GM23338 (cell line): ENCODE measurements at regions not wholly inside any gene's neighbourhood (a gene's known extent, or its start where the extent isn't known, plus 50 kb on each side); places are given as distances from the start of the nearest gene placed in this dataset.

Experiments used
- ATAC-seq: fragments of 200-7000 bp; cut with Tn5 transposase; 3 replicates; pipeline ENCODE4 v1.9.1; 2020
- DNase-seq: peaks from one replicate; pipeline ENCODE4 v3.0.0-alpha.2; 2015; ENCODE audit warnings: low spot score
- H2AFZ ChIP-seq: fragments of 200-600 bp; sonication (generic); 2 replicates; pipeline ENCODE4 v1.8.0; 2016; ENCODE audit warnings: antibody characterized with exemption, mild to moderate bottlenecking, moderate library complexity
- H3F3A ChIP-seq: fragments of 200-600 bp; sonication (generic); replicated peaks from 2 replicates; pipeline ENCODE4 v1.8.0; 2017; ENCODE audit warnings: antibody characterized with exemption, mixed run types, low read depth
- H3K27ac ChIP-seq: fragments of 200-600 bp; sonication (generic); 2 replicates; pipeline ENCODE4 v1.6.1; 2016; ENCODE audit warnings: low read depth
- H3K27me3 ChIP-seq: fragments of 200-600 bp; sonication (generic); 2 replicates; pipeline ENCODE4 v1.8.0; 2016; ENCODE audit warnings: mild to moderate bottlenecking, mixed run types, moderate library complexity; ENCODE audit not compliant: insufficient read depth
- H3K36me3 ChIP-seq: fragments of 200-600 bp; sonication (generic); 2 replicates; pipeline ENCODE4 v1.8.0; 2016; ENCODE audit warnings: mild to moderate bottlenecking; ENCODE audit not compliant: insufficient read depth
- H3K4me1 ChIP-seq: fragments of 200-600 bp; sonication (generic); 2 replicates; pipeline ENCODE4 v1.8.0; 2016; ENCODE audit warnings: mild to moderate bottlenecking, moderate library complexity; ENCODE audit not compliant: insufficient read depth
- H3K4me2 ChIP-seq: fragments of 200-600 bp; sonication (generic); 2 replicates; pipeline ENCODE4 v1.7.1; 2017; ENCODE audit warnings: mixed run types
- H3K4me3 ChIP-seq: fragments of 200-600 bp; sonication (generic); 2 replicates; pipeline ENCODE4 v1.6.1; 2016; ENCODE audit warnings: mixed run types
- H3K79me2 ChIP-seq: fragments of 200-600 bp; sonication (generic); replicated peaks from 2 replicates; pipeline ENCODE4 v1.8.0; 2017; ENCODE audit warnings: mild to moderate bottlenecking; ENCODE audit not compliant: insufficient read depth
- H3K9me2 ChIP-seq: fragments of 200-600 bp; sonication (generic); 2 replicates; pipeline ENCODE4 v1.8.0; 2017; ENCODE audit not compliant: insufficient read depth
- H4K20me1 ChIP-seq: fragments of 200-600 bp; sonication (generic); replicated peaks from 2 replicates; pipeline ENCODE4 v1.8.0; 2017; ENCODE audit warnings: mild to moderate bottlenecking; ENCODE audit not compliant: insufficient read depth
- H3K27ac Mint-ChIP-seq: 2 replicates; pipeline ENCODE4 v1.8.0; 2020; ENCODE audit warnings: inconsistent platforms, mild to moderate bottlenecking, moderate library complexity, mixed read lengths
- H3K27me3 Mint-ChIP-seq: 3 replicates; pipeline ENCODE4 v1.8.0; 2022; ENCODE audit warnings: low read depth, mild to moderate bottlenecking, moderate library complexity, mixed read lengths, inconsistent platforms; ENCODE audit not compliant: insufficient read depth, poor library complexity
- H3K36me3 Mint-ChIP-seq: 3 replicates; pipeline ENCODE4 v1.8.0; 2021; ENCODE audit warnings: low read depth, mild to moderate bottlenecking, inconsistent platforms, moderate library complexity, mixed read lengths
- H3K4me1 Mint-ChIP-seq: 3 replicates; pipeline ENCODE4 v1.8.0; 2020; ENCODE audit warnings: mild to moderate bottlenecking, inconsistent platforms, mixed read lengths
- H3K4me3 Mint-ChIP-seq: 3 replicates; pipeline ENCODE4 v1.8.0; 2021; ENCODE audit warnings: moderate library complexity, mild to moderate bottlenecking, inconsistent platforms, mixed read lengths
- H3K9me3 Mint-ChIP-seq: 3 replicates; pipeline ENCODE4 v1.8.0; 2020; ENCODE audit warnings: moderate library complexity, mild to moderate bottlenecking, inconsistent platforms, mixed read lengths
- ETS1 ChIP-seq: IDR thresholded peaks from 2 replicates; pipeline ENCODE4 v1.6.1; 2016; ENCODE audit warnings: antibody characterized with exemption
- EZH2 ChIP-seq: fragments of 200-600 bp; sonication (generic); IDR thresholded peaks from one replicate; pipeline ENCODE4 v1.8.0; 2017; ENCODE audit warnings: antibody characterized with exemption, mild to moderate bottlenecking, low read depth; ENCODE audit not compliant: unreplicated experiment
- EZH2phosphoT487 ChIP-seq: fragments of 200-600 bp; sonication (generic); IDR thresholded peaks from one replicate; pipeline ENCODE4 v1.8.1; 2018; ENCODE audit warnings: antibody characterized with exemption; ENCODE audit not compliant: unreplicated experiment
- JUNB ChIP-seq: IDR thresholded peaks from one replicate; pipeline ENCODE4 v1.6.1; 2016; ENCODE audit warnings: antibody characterized with exemption; ENCODE audit not compliant: unreplicated experiment
- POLR2AphosphoS5 ChIP-seq: IDR thresholded peaks from 2 replicates; pipeline ENCODE4 v1.6.1; 2016; ENCODE audit warnings: antibody characterized with exemption, low read depth
- STAT1 ChIP-seq: IDR thresholded peaks from one replicate; pipeline ENCODE4 v1.6.1; 2016; ENCODE audit warnings: antibody characterized with exemption; ENCODE audit not compliant: unreplicated experiment
- ZNF331 ChIP-seq: fragments of 250-450 bp; sonication (Bioruptor Pico); IDR thresholded peaks from 2 replicates; pipeline ENCODE4 v1.5.0; 2020; ENCODE audit warnings: low read depth, mild to moderate bottlenecking, moderate library complexity
- ZNF462 ChIP-seq: fragments of 250-450 bp; sonication (Bioruptor Pico); IDR thresholded peaks from 2 replicates; pipeline ENCODE4 v1.5.0; 2020; ENCODE audit warnings: mild to moderate bottlenecking, moderate library complexity

GRCh38 chr4:133045288-133045687, 103.8 kb upstream of the PCDH10 start (continued):
- no peak for TF ChIP-seq ZNF462 (CRISPR knock-in tag)
- TF ChIP-seq STAT1, result no peak
- TF ChIP-seq EZH2phosphoT487, result no peak
- TF ChIP-seq ETS1, result no peak

- Histone ChIP-seq H4K20me1 (no peaks in the 10 kb centered on the region), H3F3A (no peaks in the 10 kb centered on the region), H3K27me3 (no peaks in the 10 kb centered on the region), H3K4me1 (no peaks in the 10 kb centered on the region), H3K4me2 (no peak overlapping the region), H3K79me2 (no peaks in the 10 kb centered on the region), H3K36me3 (no peaks in the 10 kb centered on the region), H2AFZ (no peak overlapping the region), H3K27ac (no peak overlapping the region), H3K4me3 (no peak overlapping the region), H3K9me2 (no peaks in the 10 kb centered on the region)
- H3K27ac Mint-ChIP-seq, result no peak overlapping the region
- no peaks in the 10 kb centered on the region for H3K36me3 Mint-ChIP-seq
- no peak for DNase-seq
- no peaks in the 10 kb centered on the region for H3K4me1 Mint-ChIP-seq
- no peak overlapping the region for H3K4me3 Mint-ChIP-seq
- ATAC-seq, result no peak
- H3K9me3 Mint-ChIP-seq, result no peaks in the 10 kb centered on the region
- H3K27me3 Mint-ChIP-seq, result no peaks in the 10 kb centered on the region
- TF ChIP-seq EZH2, result no peak
- no peak for TF ChIP-seq ZNF462 (CRISPR knock-in tag)
- no peak for TF ChIP-seq ZNF331 (CRISPR knock-in tag)
- TF ChIP-seq JUNB, result no peak
- no peak for TF ChIP-seq ETS1
- TF ChIP-seq EZH2phosphoT487, result no peak
- TF ChIP-seq POLR2AphosphoS5, result no peak
These were observed 102.9 kb upstream of the PCDH10 start for GRCh38 chr4:133046156-133046555.
